KMS-11 (cell line): ENCODE measurements at regions not wholly inside any gene's neighbourhood (a gene's known extent, or its start where the extent isn't known, plus 50 kb on each side); places are given as distances from the start of the nearest gene placed in this dataset.

ENCODE experiments used
- H2AFZ ChIP-seq: fragments of 200-600 bp; sonication (generic); 2 replicates; pipeline ENCODE4 v1.6.1; 2016; ENCODE audit warnings: antibody characterized with exemption, mixed run types, low read depth
- H3K27ac ChIP-seq: fragments of 200-600 bp; sonication (generic); 2 replicates; pipeline ENCODE4 v1.6.1; 2016; ENCODE audit warnings: mild to moderate bottlenecking, mixed run types
- H3K27me3 ChIP-seq: fragments of 200-600 bp; sonication (generic); 2 replicates; pipeline ENCODE4 v1.6.1; 2017; ENCODE audit warnings: mild to moderate bottlenecking, low read depth, mixed run types, moderate library complexity; ENCODE audit not compliant: insufficient read depth
- H3K36me3 ChIP-seq: fragments of 200-600 bp; sonication (generic); 2 replicates; pipeline ENCODE4 v1.6.1; 2017; ENCODE audit warnings: mild to moderate bottlenecking, mixed run types; ENCODE audit not compliant: insufficient read depth
- H3K4me1 ChIP-seq: fragments of 200-600 bp; sonication (generic); 2 replicates; pipeline ENCODE4 v1.6.1; 2016; ENCODE audit warnings: mild to moderate bottlenecking, low read depth, mixed run types; ENCODE audit not compliant: poor library complexity, severe bottlenecking
- H3K4me2 ChIP-seq: fragments of 200-600 bp; sonication (generic); 2 replicates; pipeline ENCODE4 v1.7.0; 2016; ENCODE audit warnings: mild to moderate bottlenecking, mixed run types
- H3K4me3 ChIP-seq: fragments of 200-600 bp; sonication (generic); IDR thresholded peaks from 2 replicates; pipeline ENCODE4 v1.6.1; 2017; ENCODE audit warnings: low read depth, low read length, mixed read lengths; ENCODE audit not compliant: insufficient read depth
- H3K79me2 ChIP-seq: fragments of 200-600 bp; sonication (generic); 2 replicates; pipeline ENCODE4 v1.6.1; 2016; ENCODE audit warnings: low read depth, mixed run types; ENCODE audit not compliant: insufficient read depth
- H3K9ac ChIP-seq: fragments of 200-600 bp; sonication (generic); 2 replicates; pipeline ENCODE4 v1.6.1; 2016; ENCODE audit warnings: mild to moderate bottlenecking, mixed run types
- H4K20me1 ChIP-seq: fragments of 200-600 bp; sonication (generic); 2 replicates; pipeline ENCODE4 v1.6.1; 2016; ENCODE audit warnings: mild to moderate bottlenecking, mixed run types; ENCODE audit not compliant: insufficient read depth
- CTCF ChIP-seq: fragments of 200-600 bp; sonication (generic); conservative IDR thresholded peaks from 2 replicates; pipeline ENCODE4 v1.6.1; 2017; ENCODE audit warnings: low read depth, mild to moderate bottlenecking, antibody characterized with exemption, low read length, moderate library complexity, mixed read lengths

GRCh38 chr13:21823949-21824348 lies 153.1 kb downstream of the FGF9 start:
- Histone ChIP-seq H3K4me2 (no peak overlapping the region), H3K27ac (no peak overlapping the region), H3K79me2 (no peaks in the 10 kb centered on the region), H3K27me3 (no peaks in the 10 kb centered on the region), H3K36me3 (no peaks in the 10 kb centered on the region), H3K9ac (no peak overlapping the region), H2AFZ (no peak overlapping the region), H3K4me3 (no peak overlapping the region), H3K4me1 (no peaks in the 10 kb centered on the region), H4K20me1 (no peaks in the 10 kb centered on the region)
- TF ChIP-seq CTCF, result no peak

GRCh38 chr13:21825186-21825585 lies 154.3 kb downstream of the FGF9 start:
- Histone ChIP-seq H3K4me2 (no peak overlapping the region), H3K27ac (no peak overlapping the region), H3K4me1 (no peaks in the 10 kb centered on the region), H3K27me3 (no peaks in the 10 kb centered on the region), H3K36me3 (no peaks in the 10 kb centered on the region), H3K4me3 (no peak overlapping the region), H3K79me2 (no peaks in the 10 kb centered on the region), H2AFZ (no peak overlapping the region), H4K20me1 (no peaks in the 10 kb centered on the region), H3K9ac (no peak overlapping the region)
- no peak for TF ChIP-seq CTCF

- no peak overlapping the region for H2AFZ ChIP-seq
Measured at GRCh38 chr13:21825801-21826200, 154.9 kb downstream of the FGF9 start.

GRCh38 chr13:21826214-21827015 lies 155.5 kb downstream of the FGF9 start:
- Histone ChIP-seq H4K20me1 (no peaks in the 10 kb centered on the region), H3K79me2 (no peaks in the 10 kb centered on the region), H3K27me3 (no peaks in the 10 kb centered on the region), H3K36me3 (no peaks in the 10 kb centered on the region), H3K27ac (no peak overlapping the region), H3K4me1 (no peaks in the 10 kb centered on the region), H3K4me2 (no peak overlapping the region), H3K9ac (no peak overlapping the region), H2AFZ (no peak overlapping the region), H3K4me3 (no peak overlapping the region)
- TF ChIP-seq CTCF, result no peak

More at GRCh38 chr13:21825801-21826200, 154.9 kb downstream of the FGF9 start:
- H3K9ac ChIP-seq, result no peak overlapping the region
- no peaks in the 10 kb centered on the region for H3K27me3 ChIP-seq
- H3K27ac ChIP-seq, result no peak overlapping the region
- H3K4me3 ChIP-seq, result no peak overlapping the region
- no peak overlapping the region for H3K4me2 ChIP-seq
- H3K36me3 ChIP-seq, result no peaks in the 10 kb centered on the region
- no peaks in the 10 kb centered on the region for H3K79me2 ChIP-seq
- no peaks in the 10 kb centered on the region for H4K20me1 ChIP-seq
- H3K4me1 ChIP-seq, result no peaks in the 10 kb centered on the region
- TF ChIP-seq CTCF, result no peak
